Loucy (cell line): ENCODE measurements at regions not wholly inside any gene's neighbourhood (a gene's known extent, or its start where the extent isn't known, plus 50 kb on each side); places are given as distances from the start of the nearest gene placed in this dataset.

Experiments used
- H2AFZ ChIP-seq: fragments of 200-600 bp; sonication (generic); 2 replicates; pipeline ENCODE4 v1.6.0; 2016; ENCODE audit warnings: antibody characterized with exemption, mild to moderate bottlenecking, low read length, moderate library complexity
- H3F3A ChIP-seq: fragments of 200-600 bp; 2 replicates; pipeline ENCODE4 v1.6.0; 2016; ENCODE audit warnings: antibody characterized with exemption, low read depth, mild to moderate bottlenecking
- H3K27me3 ChIP-seq: fragments of 200-600 bp; sonication (generic); 2 replicates; pipeline ENCODE4 v1.6.1; 2014; ENCODE audit warnings: low read length, mild to moderate bottlenecking; ENCODE audit not compliant: insufficient read depth, poor library complexity, severe bottlenecking
- H3K36me3 ChIP-seq: fragments of 200-600 bp; sonication (generic); 2 replicates; pipeline ENCODE4 v1.6.1; 2016; ENCODE audit warnings: low read length; ENCODE audit not compliant: insufficient read depth
- H3K4me1 ChIP-seq: fragments of 200-600 bp; sonication (generic); 2 replicates; pipeline ENCODE4 v1.5.1; 2014; ENCODE audit warnings: low read length, mild to moderate bottlenecking; ENCODE audit not compliant: insufficient read depth, poor library complexity, severe bottlenecking
- H3K4me2 ChIP-seq: fragments of 200-600 bp; sonication (generic); 2 replicates; pipeline ENCODE4 v1.6.0; 2014; ENCODE audit warnings: antibody characterized with exemption, low read length, low read depth, mild to moderate bottlenecking; ENCODE audit not compliant: poor library complexity, severe bottlenecking
- H3K4me3 ChIP-seq: fragments of 200-600 bp; sonication (generic); 2 replicates; pipeline ENCODE4 v1.5.1; 2014; ENCODE audit warnings: low read length, mild to moderate bottlenecking, mixed read lengths; ENCODE audit not compliant: poor library complexity, severe bottlenecking
- H3K79me2 ChIP-seq: fragments of 200-600 bp; sonication (generic); 2 replicates; pipeline ENCODE4 v1.6.1; 2014; ENCODE audit warnings: low read length; ENCODE audit not compliant: insufficient read depth
- H3K9ac ChIP-seq: fragments of 200-600 bp; sonication (generic); 2 replicates; pipeline ENCODE4 v1.6.0; 2014; ENCODE audit warnings: mild to moderate bottlenecking, low read depth, low read length, moderate library complexity; ENCODE audit not compliant: poor library complexity, severe bottlenecking
- H3K9me2 ChIP-seq: fragments of 200-600 bp; sonication (generic); replicated peaks from 2 replicates; pipeline ENCODE4 v1.6.1; 2016; ENCODE audit warnings: low read depth, low read length, mixed read lengths
- H3K9me3 ChIP-seq: fragments of 200-600 bp; sonication (generic); 2 replicates; pipeline ENCODE4 v1.6.1; 2014; ENCODE audit warnings: mild to moderate bottlenecking, antibody characterized with exemption, low read length, low read depth; ENCODE audit not compliant: insufficient read depth
- H4K20me1 ChIP-seq: fragments of 200-600 bp; sonication (generic); 2 replicates; pipeline ENCODE4 v1.6.0; 2014; ENCODE audit warnings: antibody characterized with exemption, low read length, mild to moderate bottlenecking; ENCODE audit not compliant: insufficient read depth, poor library complexity, severe bottlenecking
- CTCF ChIP-seq: fragments of 200-600 bp; sonication (generic); conservative IDR thresholded peaks from 2 replicates; pipeline ENCODE4 v1.5.1; 2014; ENCODE audit warnings: mild to moderate bottlenecking, antibody characterized with exemption, low read length
- EZH2phosphoT487 ChIP-seq: fragments of 200-600 bp; IDR thresholded peaks from 2 replicates; pipeline ENCODE4 v1.6.1; 2018; ENCODE audit warnings: antibody characterized with exemption, mild to moderate bottlenecking, moderate library complexity, borderline replicate concordance

DNA sequence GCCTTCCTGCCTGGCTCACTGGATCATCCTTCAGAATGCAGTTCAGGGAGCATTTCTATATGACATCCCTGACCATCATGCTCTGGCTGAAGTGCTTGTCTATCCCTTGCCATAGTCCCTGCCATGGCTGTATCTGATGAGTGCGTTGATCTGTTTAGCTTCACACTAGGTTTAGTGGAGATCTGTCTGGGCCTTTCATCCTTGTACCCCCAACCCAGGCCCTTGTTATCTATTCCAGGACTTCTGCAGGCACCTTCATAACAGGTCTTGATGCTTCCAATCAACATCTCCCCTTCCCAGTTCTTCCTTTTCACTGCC is 102.4 kb downstream of the QRSL1 start:
- H3K4me2 ChIP-seq: no peak overlapping the region
- no peaks in the 10 kb centered on the region for H3K4me1 ChIP-seq
- TF ChIP-seq CTCF (no peak), EZH2phosphoT487 (no peak)
- H3F3A ChIP-seq: no peaks in the 10 kb centered on the region
- no peaks in the 10 kb centered on the region for H3K36me3 ChIP-seq
- no peaks in the 10 kb centered on the region for H3K9me2 ChIP-seq
- no peak overlapping the region for H3K4me3 ChIP-seq
- no peaks in the 10 kb centered on the region for H3K27me3 ChIP-seq
- H3K9me3 ChIP-seq: no peaks in the 10 kb centered on the region
- no peaks in the 10 kb centered on the region for H3K79me2 ChIP-seq
- no peak overlapping the region for H3K9ac ChIP-seq
- H2AFZ ChIP-seq: no peak overlapping the region
- H4K20me1 ChIP-seq: no peaks in the 10 kb centered on the region

GRCh38 chr6:106731144-106731842 is 101.9 kb downstream of the QRSL1 start:
- TF ChIP-seq CTCF (no peak), EZH2phosphoT487 (no peak)
- Histone ChIP-seq H4K20me1 (no peaks in the 10 kb centered on the region), H3K4me2 (no peak overlapping the region), H3K9ac (no peak overlapping the region), H3K79me2 (no peaks in the 10 kb centered on the region), H3K36me3 (no peaks in the 10 kb centered on the region), H3K9me2 (no peaks in the 10 kb centered on the region), H3F3A (no peaks in the 10 kb centered on the region), H2AFZ (no peak overlapping the region), H3K9me3 (no peaks in the 10 kb centered on the region), H3K27me3 (no peaks in the 10 kb centered on the region), H3K4me3 (no peak overlapping the region), H3K4me1 (no peaks in the 10 kb centered on the region)

- Histone ChIP-seq H3K27me3 (no peaks in the 10 kb centered on the region), H3F3A (no peaks in the 10 kb centered on the region), H3K9me2 (no peaks in the 10 kb centered on the region), H3K4me2 (no peak overlapping the region), H4K20me1 (no peaks in the 10 kb centered on the region), H3K4me3 (no peak overlapping the region), H3K79me2 (no peaks in the 10 kb centered on the region), H3K9me3 (no peaks in the 10 kb centered on the region), H3K9ac (no peak overlapping the region), H3K36me3 (no peaks in the 10 kb centered on the region), H2AFZ (no peak overlapping the region), H3K4me1 (no peaks in the 10 kb centered on the region)
- no peak for TF ChIP-seq CTCF
- TF ChIP-seq EZH2phosphoT487: no peak
Measured at GRCh38 chr6:106730718-106731117, 101.3 kb downstream of the QRSL1 start.
